ENCODE measurements at regions not wholly inside any gene's neighbourhood (a gene's known extent, or its start where the extent isn't known, plus 50 kb on each side); places are given as distances from the start of the nearest gene placed in this dataset.

DNA sequence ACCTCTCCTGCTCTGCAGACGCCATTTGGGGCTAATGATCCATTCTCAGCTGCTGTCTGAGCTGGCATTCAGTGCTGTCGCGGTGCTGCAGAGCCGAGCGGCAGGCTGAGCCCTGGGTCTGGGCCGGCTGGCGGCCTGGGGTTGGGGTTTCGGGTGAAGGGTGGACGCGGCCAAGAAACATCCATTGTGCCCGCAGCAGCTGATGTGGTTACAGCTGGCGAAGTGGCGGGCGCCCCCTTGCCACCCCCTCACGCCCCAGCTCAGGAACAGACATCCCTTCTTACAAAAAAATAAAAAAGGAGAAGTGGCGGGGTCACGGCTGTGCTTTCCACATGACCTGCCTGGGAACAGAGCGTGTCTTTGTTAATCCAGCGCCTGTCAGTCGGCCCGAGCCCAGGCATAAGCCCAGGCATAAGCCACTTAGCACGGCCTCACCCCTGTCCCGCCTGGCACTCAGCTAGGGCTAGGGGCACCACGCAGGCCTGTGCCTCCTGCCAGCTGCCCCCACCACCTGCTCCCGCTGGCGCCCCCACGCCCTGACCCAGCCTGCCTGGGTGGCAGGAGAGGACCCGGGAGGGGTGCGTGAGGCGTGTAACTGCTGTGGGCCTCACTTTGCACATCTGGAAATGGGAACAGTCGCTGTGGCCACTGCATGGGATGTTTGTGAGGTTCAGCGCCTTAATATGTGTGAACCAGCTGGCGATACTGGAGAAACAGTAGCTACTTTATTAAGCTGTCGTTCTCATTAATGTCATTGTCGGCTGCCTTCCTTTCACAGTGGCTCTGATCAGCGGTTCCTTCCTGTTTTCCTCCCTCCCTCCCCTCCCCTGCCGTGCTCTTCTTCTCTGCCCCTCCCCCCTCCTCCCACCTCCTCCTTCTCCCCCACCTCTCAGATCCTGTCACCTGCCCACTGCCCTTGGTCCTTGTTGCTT lies 197.7 kb upstream of the CIBAR2 start:
- Histone ChIP-seq H3K27me3 (no peaks in the 10 kb centered on the region), H3K9me3 (no peaks in the 10 kb centered on the region), H3K4me3 (no peak overlapping the region), H3K4me1 (peaks cover 90% of the 10 kb centered on the region), H3K36me3 (ENCODE audit: low read depth, missing control alignments) (no peaks in the 10 kb centered on the region), H3K27ac (peak overlapping the region; percentile 71 to 77)
- peak; percentile 83 for DNase-seq
- 56 to 68% methylated on average over 20 to 37 of the region's 37 CpGs for WGBS, 2 donors
- TF ChIP-seq, protein P1, sequence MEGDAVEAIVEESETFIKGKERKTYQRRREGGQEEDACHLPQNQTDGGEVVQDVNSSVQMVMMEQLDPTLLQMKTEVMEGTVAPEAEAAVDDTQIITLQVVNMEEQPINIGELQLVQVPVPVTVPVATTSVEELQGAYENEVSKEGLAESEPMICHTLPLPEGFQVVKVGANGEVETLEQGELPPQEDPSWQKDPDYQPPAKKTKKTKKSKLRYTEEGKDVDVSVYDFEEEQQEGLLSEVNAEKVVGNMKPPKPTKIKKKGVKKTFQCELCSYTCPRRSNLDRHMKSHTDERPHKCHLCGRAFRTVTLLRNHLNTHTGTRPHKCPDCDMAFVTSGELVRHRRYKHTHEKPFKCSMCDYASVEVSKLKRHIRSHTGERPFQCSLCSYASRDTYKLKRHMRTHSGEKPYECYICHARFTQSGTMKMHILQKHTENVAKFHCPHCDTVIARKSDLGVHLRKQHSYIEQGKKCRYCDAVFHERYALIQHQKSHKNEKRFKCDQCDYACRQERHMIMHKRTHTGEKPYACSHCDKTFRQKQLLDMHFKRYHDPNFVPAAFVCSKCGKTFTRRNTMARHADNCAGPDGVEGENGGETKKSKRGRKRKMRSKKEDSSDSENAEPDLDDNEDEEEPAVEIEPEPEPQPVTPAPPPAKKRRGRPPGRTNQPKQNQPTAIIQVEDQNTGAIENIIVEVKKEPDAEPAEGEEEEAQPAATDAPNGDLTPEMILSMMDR (IDR thresholded peaks at IDR 0.05) = no peak
- TF ChIP-seq POLR2A (IDR thresholded peaks at IDR 0.05) = no peak
- intact Hi-C loops (cut with DNase I; ENCODE audit: low total_unique reads) = no loop called here

GRCh38 chr16:85310868-85311585 lies 198.8 kb upstream of the CIBAR2 start:
- no peaks in the 10 kb centered on the region for H3K27me3 ChIP-seq
- H3K9me3 ChIP-seq = no peaks in the 10 kb centered on the region
- no peak for DNase-seq
- no peaks in the 10 kb centered on the region for H3K36me3 ChIP-seq (ENCODE audit: low read depth, missing control alignments)
- no peak overlapping the region for H3K4me3 ChIP-seq
- WGBS, 2 donors = 56 to 66% methylated on average over 6 to 27 of the region's 27 CpGs
- TF ChIP-seq POLR2A (IDR thresholded peaks at IDR 0.05) = no peak
- TF ChIP-seq, protein P1 (IDR thresholded peaks at IDR 0.05) = no peak
- H3K27ac ChIP-seq = peak overlapping the region; percentile 71 to 77
- H3K4me1 ChIP-seq = peaks cover 86% of the 10 kb centered on the region
- intact Hi-C loops (cut with DNase I; ENCODE audit: low total_unique reads) = no loop called here

DNA sequence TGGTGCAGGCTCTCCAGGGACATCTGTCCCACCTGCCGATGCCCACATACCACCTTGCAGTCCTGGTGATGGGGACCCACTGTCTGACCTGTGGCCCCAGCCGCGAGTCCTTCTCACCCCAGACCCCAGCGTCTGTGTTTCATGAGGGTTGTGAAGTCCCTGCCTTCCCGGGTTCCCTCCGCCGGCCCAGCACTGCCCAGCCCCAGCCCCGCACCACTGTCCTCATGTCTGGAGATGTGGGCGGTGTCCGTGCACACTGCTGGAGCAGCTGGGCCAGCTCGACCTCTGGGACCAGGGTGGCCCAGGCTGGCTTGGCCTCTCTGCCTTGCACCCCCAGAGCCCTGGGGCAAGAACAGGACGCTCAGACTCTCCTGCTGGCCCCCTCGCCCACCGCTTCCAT lies 199.5 kb upstream of the CIBAR2 start:
- intact Hi-C loops (cut with DNase I; ENCODE audit: low total_unique reads) = no loop called here
- Histone ChIP-seq H3K27ac (peak overlapping the region; percentile 65 to 71), H3K4me3 (no peak overlapping the region), H3K36me3 (ENCODE audit: low read depth, missing control alignments) (no peaks in the 10 kb centered on the region), H3K9me3 (no peaks in the 10 kb centered on the region), H3K27me3 (no peaks in the 10 kb centered on the region), H3K4me1 (peaks cover 79% of the 10 kb centered on the region)
- WGBS, 2 donors = 76 to 93% methylated on average over 13 to 14 of the region's 14 CpGs
- TF ChIP-seq POLR2A (IDR thresholded peaks at IDR 0.05) = no peak
- TF ChIP-seq, protein P1 (IDR thresholded peaks at IDR 0.05) = no peak
- no peak for DNase-seq

- 69 to 72% methylated on average over 8 to 11 of the region's 11 CpGs for WGBS, 2 donors
- intact Hi-C loops (cut with DNase I; ENCODE audit: low total_unique reads) = no loop called here
Observed at GRCh38 chr16:85312174-85312573, 199.9 kb upstream of the CIBAR2 start.

More at GRCh38 chr16:85312174-85312573, 199.9 kb upstream of the CIBAR2 start:
- Histone ChIP-seq H3K27ac (peak overlapping the region in 1 of 2 donors; percentile 65), H3K27me3 (no peaks in the 10 kb centered on the region), H3K4me1 (peaks cover 76% of the 10 kb centered on the region), H3K36me3 (ENCODE audit: low read depth, missing control alignments) (no peaks in the 10 kb centered on the region), H3K9me3 (no peaks in the 10 kb centered on the region), H3K4me3 (no peak overlapping the region)
- DNase-seq = no peak
- no peak for TF ChIP-seq POLR2A (IDR thresholded peaks at IDR 0.05)
- TF ChIP-seq, protein P1 (IDR thresholded peaks at IDR 0.05) = no peak
